Upper lobe of right lung (tissue), 1 donor: ENCODE measurements at regions not wholly inside any gene's neighbourhood (a gene's known extent, or its start where the extent isn't known, plus 50 kb on each side); places are given as distances from the start of the nearest gene placed in this dataset.
A peak's percentile ranks its signal among the peaks of the same experiment; 100 is the strongest.

Experiments
- ATAC-seq: fragments of 200-7000 bp; cut with Tn5 transposase; one replicate; pipeline ENCODE4 v1.9.1; 2020; ENCODE audit warnings: mild to moderate bottlenecking, moderate library complexity
- DNase-seq: peaks from one replicate; pipeline ENCODE4 v3.0.0-alpha.2; 2020
- H3K27ac ChIP-seq: fragments of 200-600 bp; one replicate; pipeline ENCODE4 v1.8.0; 2022
- H3K27me3 ChIP-seq: fragments of 200-600 bp; one replicate; pipeline ENCODE4 v1.8.0; 2022; ENCODE audit warnings: mild to moderate bottlenecking
- H3K36me3 ChIP-seq: fragments of 200-600 bp; one replicate; pipeline ENCODE4 v1.8.0; 2022
- H3K4me1 ChIP-seq: fragments of 200-600 bp; one replicate; pipeline ENCODE4 v1.8.0; 2022
- H3K4me3 ChIP-seq: fragments of 200-600 bp; one replicate; pipeline ENCODE4 v1.8.0; 2022; ENCODE audit warnings: mild to moderate bottlenecking
- H3K9me3 ChIP-seq: fragments of 200-600 bp; one replicate; pipeline ENCODE4 v1.8.0; 2022
- CTCF ChIP-seq: fragments of 200-600 bp; IDR thresholded peaks from one replicate; pipeline ENCODE4 v1.8.0; 2022; ENCODE audit warnings: antibody characterized with exemption
- intact Hi-C: fragments of 100-400 bp; cut with DNase I; formaldehyde crosslinking; loops from one replicate; pipeline ENCODE4 v1.11.0; 2022
- donor health status: DM: no; HTN: yes; CAD: no; lungs with severe emphysema.

GRCh38 chr13:63209330-63210017 is 1793.8 kb upstream of the PCDH20 start:
- intact Hi-C loops: no loop called here
- no peak overlapping the region for H3K4me3 ChIP-seq
- H3K27me3 ChIP-seq: no peaks in the 10 kb centered on the region
- H3K27ac ChIP-seq: no peak overlapping the region
- H3K4me1 ChIP-seq: no peaks in the 10 kb centered on the region
- DNase-seq (no peak), ATAC-seq (no peak)
- no peaks in the 10 kb centered on the region for H3K36me3 ChIP-seq
- no peaks in the 10 kb centered on the region for H3K9me3 ChIP-seq
- no peak for TF ChIP-seq CTCF

GRCh38 chr13:63208826-63209225 is 1793.2 kb upstream of the PCDH20 start:
- Histone ChIP-seq H3K27me3 (no peaks in the 10 kb centered on the region), H3K9me3 (no peaks in the 10 kb centered on the region), H3K36me3 (no peaks in the 10 kb centered on the region), H3K27ac (no peak overlapping the region), H3K4me3 (no peak overlapping the region), H3K4me1 (no peaks in the 10 kb centered on the region)
- no peak for TF ChIP-seq CTCF
- DNase-seq (no peak), ATAC-seq (no peak)
- intact Hi-C loops: no loop called here

GRCh38 chr13:63206461-63206860 is 1790.8 kb upstream of the PCDH20 start:
- no peak for ATAC-seq
- Histone ChIP-seq H3K27ac (no peak overlapping the region), H3K4me1 (no peaks in the 10 kb centered on the region), H3K36me3 (no peaks in the 10 kb centered on the region), H3K4me3 (no peak overlapping the region), H3K27me3 (no peaks in the 10 kb centered on the region), H3K9me3 (no peaks in the 10 kb centered on the region)
- no peak for TF ChIP-seq CTCF
- intact Hi-C loops: no loop called here
- DNase-seq: no peak

GRCh38 chr13:63201493-63201892 is 1785.8 kb upstream of the PCDH20 start:
- Histone ChIP-seq H3K9me3 (no peaks in the 10 kb centered on the region), H3K4me1 (peaks cover 4% of the 10 kb centered on the region), H3K4me3 (no peak overlapping the region), H3K36me3 (no peaks in the 10 kb centered on the region), H3K27ac (no peak overlapping the region), H3K27me3 (no peaks in the 10 kb centered on the region)
- DNase-seq (no peak), ATAC-seq (no peak)
- TF ChIP-seq CTCF: no peak
- intact Hi-C loops: no loop called here

- no peak for DNase-seq
- intact Hi-C loops: no loop called here
- Histone ChIP-seq H3K9me3 (no peaks in the 10 kb centered on the region), H3K27ac (no peak overlapping the region), H3K27me3 (no peaks in the 10 kb centered on the region), H3K36me3 (no peaks in the 10 kb centered on the region), H3K4me1 (peaks cover 4% of the 10 kb centered on the region), H3K4me3 (no peak overlapping the region)
- ATAC-seq: no peak
- no peak for TF ChIP-seq CTCF
Observed at GRCh38 chr13:63199508-63199907, 1783.9 kb upstream of the PCDH20 start.

- H3K36me3 ChIP-seq: no peaks in the 10 kb centered on the region
- no peaks in the 10 kb centered on the region for H3K9me3 ChIP-seq
- intact Hi-C loops: no loop called here
- H3K4me1 ChIP-seq: peaks cover 4% of the 10 kb centered on the region
- DNase-seq (peak; percentile 77), ATAC-seq (peak; percentile 85)
- H3K4me3 ChIP-seq: no peak overlapping the region
- H3K27ac ChIP-seq: no peak overlapping the region
- no peak for TF ChIP-seq CTCF
- no peaks in the 10 kb centered on the region for H3K27me3 ChIP-seq
Observed at GRCh38 chr13:63198071-63198470, 1782.4 kb upstream of the PCDH20 start.
